ENCODE measurements at regions not wholly inside any gene's neighbourhood (a gene's known extent, or its start where the extent isn't known, plus 50 kb on each side); places are given as distances from the start of the nearest gene placed in this dataset.
"Not testable (repeated sequence)": the region's sequence is repeated elsewhere in the genome, so short reads cannot be mapped to it uniquely, and the experiment has no call there.

- no peak for DNase-seq
Observed at GRCh38 chr16:14384745-14385144, 245.3 kb downstream of the PARN start.

- not testable (repeated sequence) for DNase-seq
Observed at GRCh38 chr16:14383844-14384243, 246.2 kb downstream of the PARN start.

GRCh38 chr16:14378689-14379467 lies 251.2 kb downstream of the PARN start:
- DNase-seq = no peak

- DNase-seq = no peak
Observed at GRCh38 chr16:14378131-14378551, 251.9 kb downstream of the PARN start.

- DNase-seq = no peak
Observed at GRCh38 chr16:14377326-14377725, 252.7 kb downstream of the PARN start.

- no peak for DNase-seq
Observed at GRCh38 chr16:14375132-14375491, 254.9 kb downstream of the PARN start.

- no peak for DNase-seq
Observed at GRCh38 chr16:14374451-14375131, 255.5 kb downstream of the PARN start.

- no peak for DNase-seq
Observed at GRCh38 chr16:14373896-14374295, 256.2 kb downstream of the PARN start.

- DNase-seq = no peak
Observed at GRCh38 chr16:14373406-14373805, 256.7 kb downstream of the PARN start.

GRCh38 chr16:14372471-14372870 lies 257.6 kb downstream of the PARN start:
- no peak for DNase-seq

- no peak for DNase-seq
Observed at GRCh38 chr16:14371778-14372431, 258.2 kb downstream of the PARN start.

- DNase-seq = no peak
Observed at GRCh38 chr16:14370736-14371234, 259.3 kb downstream of the PARN start.

GRCh38 chr16:14369734-14370598 lies 260.1 kb downstream of the PARN start:
- no peak for DNase-seq

- DNase-seq = no peak
Observed at GRCh38 chr16:14368399-14368798, 261.7 kb downstream of the PARN start.

- DNase-seq = no peak
Observed at GRCh38 chr16:14366974-14367707, 262.9 kb downstream of the PARN start.

- no peak for DNase-seq
Observed at GRCh38 chr16:14366447-14366846, 263.6 kb downstream of the PARN start.

- DNase-seq = no peak
Observed at GRCh38 chr16:14365200-14365851, 264.7 kb downstream of the PARN start.

- no peak for DNase-seq
Observed at GRCh38 chr16:14364386-14365199, 265.5 kb downstream of the PARN start.

- no peak for DNase-seq
Observed at GRCh38 chr16:14364112-14364385, 266.0 kb downstream of the PARN start.
